ENCODE measurements at regions not wholly inside any gene's neighbourhood (a gene's known extent, or its start where the extent isn't known, plus 50 kb on each side); places are given as distances from the start of the nearest gene placed in this dataset.

GRCh38 chr2:128505575-128506526 is 187.2 kb upstream of the HS6ST1 start:
- H3K27me3 ChIP-seq, result no peaks in the 10 kb centered on the region
- ATAC-seq (no peak), DNase-seq (no peak)
- H3K4me3 ChIP-seq, result no peak overlapping the region
- no peak overlapping the region for H3K27ac ChIP-seq
- H3K4me1 ChIP-seq, result no peaks in the 10 kb centered on the region
- no peaks in the 10 kb centered on the region for H3K36me3 ChIP-seq
- TF ChIP-seq CTCF (IDR thresholded peaks at IDR 0.05), result no peak
- no peaks in the 10 kb centered on the region for H3K9me3 ChIP-seq
- intact Hi-C loops (cut with DNase I), result no loop called here

GRCh38 chr2:128506534-128506933 is 187.9 kb upstream of the HS6ST1 start:
- intact Hi-C loops (cut with DNase I), result no loop called here
- TF ChIP-seq CTCF (IDR thresholded peaks at IDR 0.05), result no peak
- Histone ChIP-seq H3K4me1 (no peaks in the 10 kb centered on the region), H3K9me3 (no peaks in the 10 kb centered on the region), H3K27ac (no peak overlapping the region), H3K36me3 (no peaks in the 10 kb centered on the region), H3K27me3 (no peaks in the 10 kb centered on the region), H3K4me3 (no peak overlapping the region)
- no peak for ATAC-seq
- DNase-seq, result no peak

- no peaks in the 10 kb centered on the region for H3K9me3 ChIP-seq
- no peak overlapping the region for H3K4me3 ChIP-seq
- H3K4me1 ChIP-seq, result peaks cover 0 to 16% of the 10 kb centered on the region in 2 donors
- no peaks in the 10 kb centered on the region for H3K36me3 ChIP-seq
- DNase-seq (no peak), ATAC-seq (no peak)
- no peaks in the 10 kb centered on the region for H3K27me3 ChIP-seq
- H3K27ac ChIP-seq, result no peak overlapping the region
- intact Hi-C loops (cut with DNase I), result no loop called here
- TF ChIP-seq CTCF (IDR thresholded peaks at IDR 0.05), result no peak
Measured at GRCh38 chr2:128510701-128511397, 192.2 kb upstream of the HS6ST1 start.

GRCh38 chr2:128511731-128512378 is 193.2 kb upstream of the HS6ST1 start:
- H3K4me1 ChIP-seq, result peaks cover 0 to 16% of the 10 kb centered on the region in 2 donors
- intact Hi-C loops (cut with DNase I), result no loop called here
- H3K36me3 ChIP-seq, result no peaks in the 10 kb centered on the region
- DNase-seq (no peak), ATAC-seq (no peak)
- H3K27ac ChIP-seq, result no peak overlapping the region
- H3K27me3 ChIP-seq, result no peaks in the 10 kb centered on the region
- no peak for TF ChIP-seq CTCF (IDR thresholded peaks at IDR 0.05)
- no peak overlapping the region for H3K4me3 ChIP-seq
- H3K9me3 ChIP-seq, result no peaks in the 10 kb centered on the region
